IMR-90 (cell line): ENCODE measurements at regions not wholly inside any gene's neighbourhood (a gene's known extent, or its start where the extent isn't known, plus 50 kb on each side); places are given as distances from the start of the nearest gene placed in this dataset.

Experiments
- ATAC-seq: fragments of 200-7000 bp; cut with Tn5 transposase; 2 replicates; pipeline ENCODE4 v1.9.1; 2020; ENCODE audit warnings: low read depth, mild to moderate bottlenecking, moderate library complexity
- BruUV-seq: library from RNA; stranded (reverse); fragments of 400-500 nt; replicated peaks from 2 replicates; lab custom pipeline; 2021; lab: Mats Ljungman, UMichigan
- CTCF ChIA-PET: fragments of 300-600 bp; formaldehyde crosslinking; extraction: SDS; loops from one replicate; lab custom pipeline; 2021; ENCODE audit warnings: antibody characterized with exemption; lab: Yijun Ruan, JAX
- POLR2A ChIA-PET: fragments of 300-600 bp; sonication (Branson Sonifier 250); formaldehyde crosslinking; loops from one replicate; lab custom pipeline; 2022; ENCODE audit warnings: antibody characterized with exemption; ENCODE audit not compliant: unreplicated experiment; lab: Charles Lee
- DNase-seq: peaks from one replicate; pipeline ENCODE4 v3.0.0; 2013
- H2AFZ ChIP-seq: replicated peaks from 2 replicates; pipeline ENCODE3; 2013; ENCODE audit warnings: low read length, mild to moderate bottlenecking; ENCODE audit not compliant: poor library complexity
- H2AK5ac ChIP-seq: 2 replicates; pipeline ENCODE4 v1.6.1; 2013; ENCODE audit warnings: low read depth, low read length, inconsistent platforms
- H2AK9ac ChIP-seq: replicated peaks from 2 replicates; pipeline ENCODE3; 2013; ENCODE audit warnings: mild to moderate bottlenecking, low read depth, low read length, moderate library complexity; ENCODE audit not compliant: poor library complexity
- H2BK120ac ChIP-seq: 2 replicates; pipeline ENCODE4 v1.6.1; 2013; ENCODE audit warnings: low read depth, low read length, inconsistent platforms
- H2BK15ac ChIP-seq: 3 replicates; pipeline ENCODE4 v1.6.1; 2013; ENCODE audit warnings: low read depth, low read length, inconsistent platforms
- H2BK20ac ChIP-seq: 2 replicates; pipeline ENCODE4 v1.6.1; 2013; ENCODE audit warnings: low read depth, mild to moderate bottlenecking, inconsistent platforms, low read length, moderate library complexity
- H2BK5ac ChIP-seq: 2 replicates; pipeline ENCODE4 v1.6.1; 2013; ENCODE audit warnings: mild to moderate bottlenecking, low read depth, low read length, inconsistent platforms; ENCODE audit not compliant: poor library complexity, severe bottlenecking
- H3K14ac ChIP-seq: replicated peaks from 2 replicates; pipeline ENCODE4 v1.6.1; 2013; ENCODE audit warnings: low read depth, low read length, inconsistent platforms
- H3K18ac ChIP-seq: 2 replicates; pipeline ENCODE4 v1.6.1; 2013; ENCODE audit warnings: low read depth, low read length, control low read depth
- H3K23ac ChIP-seq: 2 replicates; pipeline ENCODE4 v1.6.1; 2013; ENCODE audit warnings: low read depth, low read length, inconsistent platforms
- H3K27ac ChIP-seq: 2 replicates; pipeline ENCODE4 v1.5.1; 2013; ENCODE audit warnings: mild to moderate bottlenecking, control low read depth, low read length; ENCODE audit not compliant: insufficient read depth
- H3K27me3 ChIP-seq: 2 replicates; pipeline ENCODE4 v1.6.1; 2013; ENCODE audit warnings: low read length; ENCODE audit not compliant: control insufficient read depth, insufficient read depth
- H3K36me3 ChIP-seq: 2 replicates; pipeline ENCODE4 v1.6.1; 2013; ENCODE audit warnings: low read length, mixed read lengths; ENCODE audit not compliant: control insufficient read depth, insufficient read depth
- H3K4ac ChIP-seq: 2 replicates; pipeline ENCODE4 v1.6.1; 2013; ENCODE audit warnings: low read depth, low read length, inconsistent platforms
- H3K4me1 ChIP-seq: 2 replicates; pipeline ENCODE4 v1.6.1; 2013; ENCODE audit warnings: low read length, mixed read lengths; ENCODE audit not compliant: control insufficient read depth, insufficient read depth
- H3K4me2 ChIP-seq: 2 replicates; pipeline ENCODE4 v1.6.1; 2013; ENCODE audit warnings: low read depth, mild to moderate bottlenecking, control low read depth, low read length, moderate library complexity
- H3K4me3 ChIP-seq: 2 replicates; pipeline ENCODE4 v1.5.1; 2013; ENCODE audit warnings: low read depth, mild to moderate bottlenecking, control low read depth, low read length, moderate library complexity; ENCODE audit not compliant: insufficient read depth
- H3K56ac ChIP-seq: 2 replicates; pipeline ENCODE4 v1.6.1; 2013; ENCODE audit warnings: low read length, inconsistent platforms; ENCODE audit not compliant: insufficient read depth; ENCODE audit errors: extremely low read depth
- H3K79me1 ChIP-seq, 2 experiments: 2 replicates each; pipeline ENCODE4 v1.6.1; 2013; ENCODE audit warnings: low read length in 2 of 2, inconsistent platforms in 1 of 2, low read depth in 1 of 2
- H3K9ac ChIP-seq: 2 replicates; pipeline ENCODE4 v1.6.1; 2013; ENCODE audit warnings: low read depth, low read length, control low read depth
- H3K9me1 ChIP-seq: 2 replicates; pipeline ENCODE4 v1.6.1; 2013; ENCODE audit warnings: low read length, inconsistent platforms; ENCODE audit not compliant: insufficient read depth
- H3K9me3 ChIP-seq: 2 replicates; pipeline ENCODE4 v1.6.1; 2013; ENCODE audit warnings: low read length; ENCODE audit not compliant: control insufficient read depth, insufficient read depth
- H4K20me1 ChIP-seq: 2 replicates; pipeline ENCODE4 v1.6.1; 2013; ENCODE audit warnings: low read length, inconsistent platforms; ENCODE audit not compliant: insufficient read depth
- H4K5ac ChIP-seq: 2 replicates; pipeline ENCODE4 v1.6.1; 2013; ENCODE audit warnings: mild to moderate bottlenecking, low read depth, low read length, control low read depth
- H4K8ac ChIP-seq, 2 experiments: 2 replicates each; pipeline ENCODE4 v1.6.1; 2013; ENCODE audit warnings: low read depth in 2 of 2, low read length in 2 of 2, control low read depth in 1 of 2, inconsistent platforms in 1 of 2
- H4K91ac ChIP-seq: 2 replicates; pipeline ENCODE4 v1.6.1; 2013; ENCODE audit warnings: low read depth, low read length, inconsistent platforms; ENCODE audit not compliant: insufficient read depth
- FOS ChIP-seq: fragments of 150-350 bp; IDR thresholded peaks from 2 replicates; pipeline ENCODE4 v1.6.1; 2016; ENCODE audit warnings: low read depth, low read length
- WGBS, 2 experiments: methylation state at CpG; one replicate each; pipeline versions ENCODE4 v1.1.5 to v1.1.7; 2013; ENCODE audit warnings: missing lambda C conversion rate in 2 of 2; ENCODE audit not compliant: insufficient read length in 1 of 2; ENCODE audit errors: extremely low coverage in 2 of 2; 5-methylcytosine and 5-hydroxymethylcytosine counted together
- dilution Hi-C: fragments of 300-500 bp; cut with HindIII; formaldehyde crosslinking; loops from one replicate; pipeline ENCODE4 v1.14.3; 2018; ENCODE audit warnings: low sequenced_read_pairs; ENCODE audit not compliant: unreplicated experiment
- in situ Hi-C: fragments of 300-500 bp; cut with MboI; formaldehyde crosslinking; loops from 3 replicates; pipeline ENCODE4 v1.14.3; 2019; ENCODE audit warnings: low sequenced_read_pairs, inconsistent platforms, mixed read lengths
- intact Hi-C: fragments of 100-400 bp; cut with micrococcal nuclease; formaldehyde crosslinking; loops from 2 replicates; pipeline ENCODE4 v1.10.0; 2022

GRCh38 chr4:155450676-155451075 is 73.9 kb upstream of the MAP9 start:
- H3K9ac ChIP-seq, result no peak overlapping the region
- H3K4me1 ChIP-seq, result no peaks in the 10 kb centered on the region; the same call in 1 of the 2 replicates
- H2BK20ac ChIP-seq, result no peak overlapping the region
- no peak overlapping the region for H2AK5ac ChIP-seq
- no peak overlapping the region for H4K8ac ChIP-seq
- H2BK5ac ChIP-seq, result no peak overlapping the region
- no peaks in the 10 kb centered on the region for H3K9me1 ChIP-seq
- H3K36me3 ChIP-seq, result no peaks in the 10 kb centered on the region
- H3K56ac ChIP-seq, result no peak overlapping the region
- no peak overlapping the region for H2AFZ ChIP-seq
- no peak overlapping the region for H3K18ac ChIP-seq
- no peak overlapping the region for H3K4me2 ChIP-seq
- ChIA-PET POLR2A (no interaction called here), CTCF (no interaction called here)
- BruUV-seq, result no TSS peak
- intact Hi-C loops, result no loop called here
- 82% methylated on average over 2 of the region's 2 CpGs; no CpG with 5 or more reads in 1 of the 2 experiments for WGBS, 2 experiments
- H2BK15ac ChIP-seq, result no peak overlapping the region
- ATAC-seq, result no peak
- H4K91ac ChIP-seq, result no peak overlapping the region
- H2AK9ac ChIP-seq, result no peak overlapping the region
- TF ChIP-seq FOS, result no peak
- no peak overlapping the region for H3K4ac ChIP-seq
- dilution Hi-C loops, result no loop called here
- H3K27ac ChIP-seq, result no peak overlapping the region
- H3K4me3 ChIP-seq, result no peak overlapping the region
- H4K20me1 ChIP-seq, result no peaks in the 10 kb centered on the region
- in situ Hi-C loops, result no loop called here
- DNase-seq, result no peak
- no peaks in the 10 kb centered on the region for H3K27me3 ChIP-seq
- H3K79me1 ChIP-seq, result no peaks in the 10 kb centered on the region
- H3K23ac ChIP-seq, result no peak overlapping the region
- no peaks in the 10 kb centered on the region for H3K9me3 ChIP-seq
- no peak overlapping the region for H4K5ac ChIP-seq
- H2BK120ac ChIP-seq, result no peak overlapping the region
- no peak overlapping the region for H3K14ac ChIP-seq
